ENCODE measurements at regions not wholly inside any gene's neighbourhood (a gene's known extent, or its start where the extent isn't known, plus 50 kb on each side); places are given as distances from the start of the nearest gene placed in this dataset.
"Not testable (repeated sequence)": the region's sequence is repeated elsewhere in the genome, so short reads cannot be mapped to it uniquely, and the experiment has no call there.

GRCh38 chr3:56926243-56926946 lies 124.6 kb upstream of the ARHGEF3 start:
- peak; percentile 95 for DNase-seq (ENCODE audit: low read depth)

- not testable (repeated sequence) for DNase-seq (ENCODE audit: low read depth)
Measured at GRCh38 chr3:56924700-56925099, 123.0 kb upstream of the ARHGEF3 start.

GRCh38 chr3:56923526-56924224 lies 121.9 kb upstream of the ARHGEF3 start:
- peak; percentile 82 for DNase-seq (ENCODE audit: low read depth)

- DNase-seq (ENCODE audit: low read depth) = no peak
Measured at GRCh38 chr3:56921573-56922453, 120.1 kb upstream of the ARHGEF3 start.

- no peak for DNase-seq (ENCODE audit: low read depth)
Measured at GRCh38 chr3:56919797-56920195, 118.0 kb upstream of the ARHGEF3 start.

GRCh38 chr3:56919137-56919796 lies 117.5 kb upstream of the ARHGEF3 start:
- no peak for DNase-seq (ENCODE audit: low read depth)

GRCh38 chr3:56918111-56918568 lies 116.4 kb upstream of the ARHGEF3 start:
- no peak for DNase-seq (ENCODE audit: low read depth)

GRCh38 chr3:56917361-56918110 lies 115.8 kb upstream of the ARHGEF3 start:
- no peak for DNase-seq (ENCODE audit: low read depth)

- DNase-seq (ENCODE audit: low read depth) = no peak
Measured at GRCh38 chr3:56916716-56917360, 115.1 kb upstream of the ARHGEF3 start.

GRCh38 chr3:56915966-56916586 lies 114.3 kb upstream of the ARHGEF3 start:
- no peak for DNase-seq (ENCODE audit: low read depth)

GRCh38 chr3:56914646-56915045 lies 112.9 kb upstream of the ARHGEF3 start:
- no peak for DNase-seq (ENCODE audit: low read depth)

- DNase-seq (ENCODE audit: low read depth) = no peak
Measured at GRCh38 chr3:56911363-56911762, 109.6 kb upstream of the ARHGEF3 start.

- no peak for DNase-seq (ENCODE audit: low read depth)
Measured at GRCh38 chr3:56909349-56909748, 107.6 kb upstream of the ARHGEF3 start.

GRCh38 chr3:56908004-56908403 lies 106.3 kb upstream of the ARHGEF3 start:
- no peak for DNase-seq (ENCODE audit: low read depth)

GRCh38 chr3:56904552-56905215 lies 102.9 kb upstream of the ARHGEF3 start:
- DNase-seq (ENCODE audit: low read depth) = no peak

GRCh38 chr3:56903231-56903782 lies 101.6 kb upstream of the ARHGEF3 start:
- no peak for DNase-seq (ENCODE audit: low read depth)

GRCh38 chr3:56902468-56903160 lies 100.9 kb upstream of the ARHGEF3 start:
- DNase-seq (ENCODE audit: low read depth) = no peak

- DNase-seq (ENCODE audit: low read depth) = no peak
Measured at GRCh38 chr3:56900801-56901200, 99.1 kb upstream of the ARHGEF3 start.

- no peak for DNase-seq (ENCODE audit: low read depth)
Measured at GRCh38 chr3:56899851-56900250, 98.1 kb upstream of the ARHGEF3 start.
